H9 (cell line): ENCODE measurements at regions not wholly inside any gene's neighbourhood (a gene's known extent, or its start where the extent isn't known, plus 50 kb on each side); places are given as distances from the start of the nearest gene placed in this dataset.

Source experiments
- DNase-seq: peaks from one replicate; pipeline ENCODE4 v3.0.0-alpha.2; 2017
- H2AFZ ChIP-seq: one replicate; pipeline ENCODE4 v1.6.1; 2013; ENCODE audit warnings: mild to moderate bottlenecking, low read length, control low read depth, moderate library complexity
- H2AK5ac ChIP-seq: 2 replicates; pipeline ENCODE4 v1.6.1; 2013; ENCODE audit warnings: low read length, control low read depth, mixed read lengths; ENCODE audit not compliant: insufficient read length
- H2BK120ac ChIP-seq: one replicate; pipeline ENCODE4 v1.6.1; 2013; ENCODE audit warnings: low read depth, mild to moderate bottlenecking, low read length, control low read depth, inconsistent platforms; ENCODE audit not compliant: poor library complexity, severe bottlenecking
- H2BK12ac ChIP-seq: 2 replicates; pipeline ENCODE4 v1.6.1; 2013; ENCODE audit warnings: low read length, control low read depth, mixed read lengths, low read depth; ENCODE audit not compliant: insufficient read length
- H2BK15ac ChIP-seq: 2 replicates; pipeline ENCODE4 v1.6.1; 2013; ENCODE audit warnings: low read depth, low read length, control low read depth
- H2BK20ac ChIP-seq: one replicate; pipeline ENCODE4 v1.6.1; 2013; ENCODE audit warnings: low read depth, mild to moderate bottlenecking, low read length, control low read depth, inconsistent platforms; ENCODE audit not compliant: poor library complexity, severe bottlenecking
- H2BK5ac ChIP-seq: 2 replicates; pipeline ENCODE4 v1.6.1; 2013; ENCODE audit warnings: low read length, control low read depth, mixed read lengths; ENCODE audit not compliant: insufficient read length
- H3K14ac ChIP-seq: 2 replicates; pipeline ENCODE4 v1.6.1; 2013; ENCODE audit warnings: low read length, control low read depth; ENCODE audit not compliant: insufficient read depth
- H3K18ac ChIP-seq: 2 replicates; pipeline ENCODE4 v1.6.1; 2013; ENCODE audit warnings: low read depth, mild to moderate bottlenecking, mixed read lengths, low read length, control low read depth; ENCODE audit not compliant: insufficient read length
- H3K23ac ChIP-seq: 2 replicates; pipeline ENCODE4 v1.6.1; 2013; ENCODE audit warnings: low read length, control low read depth, mixed read lengths, low read depth; ENCODE audit not compliant: insufficient read length
- H3K23me2 ChIP-seq: 2 replicates; pipeline ENCODE4 v1.6.1; 2013; ENCODE audit warnings: low read depth, mild to moderate bottlenecking, mixed read lengths, low read length, control low read depth; ENCODE audit not compliant: insufficient read length, poor library complexity, severe bottlenecking
- H3K27ac ChIP-seq: 2 replicates; pipeline ENCODE4 v1.5.1; 2013; ENCODE audit warnings: low read length, control low read depth, mixed read lengths, low read depth; ENCODE audit not compliant: insufficient read length
- H3K27me3 ChIP-seq: 2 replicates; pipeline ENCODE4 v1.6.1; 2013; ENCODE audit warnings: low read length, control low read depth, inconsistent platforms; ENCODE audit not compliant: insufficient read depth
- H3K4ac ChIP-seq: 2 replicates; pipeline ENCODE4 v1.6.1; 2013; ENCODE audit warnings: low read depth, mild to moderate bottlenecking, control low read depth, inconsistent platforms, low read length, moderate library complexity
- H3K4me1 ChIP-seq: 2 replicates; pipeline ENCODE4 v1.6.1; 2013; ENCODE audit warnings: low read length, control low read depth, inconsistent platforms; ENCODE audit not compliant: insufficient read depth
- H3K4me2 ChIP-seq: 2 replicates; pipeline ENCODE4 v1.6.1; 2013; ENCODE audit warnings: low read length, control low read depth, mixed read lengths; ENCODE audit not compliant: insufficient read length, insufficient read depth
- H3K56ac ChIP-seq: 2 replicates; pipeline ENCODE4 v1.6.1; 2013; ENCODE audit warnings: low read depth, mild to moderate bottlenecking, mixed read lengths, low read length, control low read depth; ENCODE audit not compliant: insufficient read length
- H3K79me1 ChIP-seq: 2 replicates; pipeline ENCODE4 v1.6.1; 2013; ENCODE audit warnings: low read depth, mild to moderate bottlenecking, moderate library complexity, low read length, control low read depth, inconsistent platforms; ENCODE audit not compliant: insufficient read depth, poor library complexity, severe bottlenecking
- H3K79me2 ChIP-seq: 2 replicates; pipeline ENCODE4 v1.6.1; 2013; ENCODE audit warnings: low read length, control low read depth, inconsistent platforms; ENCODE audit not compliant: insufficient read depth
- H3K9ac ChIP-seq: 2 replicates; pipeline ENCODE4 v1.6.1; 2013; ENCODE audit warnings: low read length, control low read depth, mixed read lengths; ENCODE audit not compliant: insufficient read length; ENCODE audit errors: extremely low read depth
- H3K9me3 ChIP-seq: one replicate; pipeline ENCODE4 v1.6.1; 2013; ENCODE audit warnings: low read depth, low read length, inconsistent platforms; ENCODE audit not compliant: control insufficient read depth
- H3T11ph ChIP-seq: one replicate; pipeline ENCODE4 v1.6.1; 2013; ENCODE audit warnings: mild to moderate bottlenecking, low read length, control low read depth, inconsistent platforms
- H4K20me1 ChIP-seq: one replicate; pipeline ENCODE4 v1.6.1; 2013; ENCODE audit not compliant: control insufficient read depth, insufficient read length, insufficient read depth
- H4K5ac ChIP-seq: 2 replicates; pipeline ENCODE4 v1.6.1; 2013; ENCODE audit warnings: low read depth, mild to moderate bottlenecking, mixed read lengths, low read length, control low read depth; ENCODE audit not compliant: insufficient read length
- H4K8ac ChIP-seq: replicated peaks from 2 replicates; pipeline ENCODE4 v1.6.1; 2013; ENCODE audit warnings: low read length, control low read depth, mixed read lengths, low read depth; ENCODE audit not compliant: insufficient read length
- H4K91ac ChIP-seq: 2 replicates; pipeline ENCODE4 v1.6.1; 2013; ENCODE audit warnings: low read depth, mild to moderate bottlenecking, moderate library complexity, mixed read lengths, low read length, control low read depth; ENCODE audit not compliant: insufficient read length
- H3K27ac Mint-ChIP-seq, 3 experiments: 2 replicates in 2 of 3; 3 replicates in 1 of 3; pipeline ENCODE4 v1.8.0; 2020 to 2021; ENCODE audit warnings: mixed read lengths in 3 of 3, mild to moderate bottlenecking in 1 of 3, moderate library complexity in 1 of 3
- H3K27me3 Mint-ChIP-seq: 2 replicates; pipeline ENCODE4 v1.8.0; 2021; ENCODE audit warnings: low read depth, mild to moderate bottlenecking, moderate library complexity, mixed read lengths
- H3K36me3 Mint-ChIP-seq, 3 experiments: 2 replicates in 2 of 3; 3 replicates in 1 of 3; pipeline ENCODE4 v1.8.0; 2020 to 2021; ENCODE audit warnings: low read depth in 3 of 3, mixed read lengths in 3 of 3; ENCODE audit not compliant: insufficient read depth in 1 of 3
- H3K4me1 Mint-ChIP-seq, 2 experiments: 2 replicates each; pipeline ENCODE4 v1.8.0; 2020; ENCODE audit warnings: mixed read lengths in 2 of 2
- H3K4me3 Mint-ChIP-seq, 2 experiments: 2 replicates in 1 of 2; 3 replicates in 1 of 2; pipeline ENCODE4 v1.8.0; 2020 to 2021; ENCODE audit warnings: mild to moderate bottlenecking in 2 of 2, mixed read lengths in 2 of 2, moderate library complexity in 1 of 2
- H3K9me3 Mint-ChIP-seq, 2 experiments: 2 replicates in 1 of 2; 3 replicates in 1 of 2; pipeline ENCODE4 v1.8.0; 2020; ENCODE audit warnings: mild to moderate bottlenecking in 2 of 2, mixed read lengths in 2 of 2, moderate library complexity in 1 of 2
- CTCF ChIP-seq: fragments of 200-600 bp; sonication (generic); conservative IDR thresholded peaks from 3 replicates; pipeline ENCODE4 v1.8.0; 2021; ENCODE audit warnings: antibody characterized with exemption, mild to moderate bottlenecking
- WGBS: extraction: QIAGEN DNeasy Blood & Tissue Kit; methylation state at CpG from one replicate; pipeline ENCODE4 v1.1.7; 2013; ENCODE audit warnings: missing lambda C conversion rate, low lambda C conversion rate, mixed read lengths; ENCODE audit not compliant: insufficient read length; ENCODE audit errors: extremely low coverage; 5-methylcytosine and 5-hydroxymethylcytosine counted together

- H4K91ac ChIP-seq: no peak overlapping the region
- H2BK12ac ChIP-seq: no peak overlapping the region
- TF ChIP-seq CTCF: no peak
- Mint-ChIP-seq H3K4me1 (peaks cover 4 to 5% of the 10 kb centered on the region in 2 experiments; a peak in 3 of 4 replicates), H3K36me3 (no peaks in the 10 kb centered on the region; a peak in 1 of 7 replicates), H3K4me3 (no peak overlapping the region), H3K9me3 (no peaks in the 10 kb centered on the region), H3K27ac (no peak overlapping the region), H3K27me3 (no peaks in the 10 kb centered on the region)
- H3K14ac ChIP-seq: no peak overlapping the region
- no peak overlapping the region for H4K5ac ChIP-seq
- no peaks in the 10 kb centered on the region for H3K79me1 ChIP-seq
- no peak overlapping the region for H2BK20ac ChIP-seq
- no peaks in the 10 kb centered on the region for H3K27me3 ChIP-seq
- no peak overlapping the region for H3T11ph ChIP-seq
- H3K18ac ChIP-seq: no peak overlapping the region
- WGBS: no CpG with 5 or more reads among the region's 2 CpGs
- no peaks in the 10 kb centered on the region for H3K9me3 ChIP-seq
- no peak overlapping the region for H2AK5ac ChIP-seq
- H3K23me2 ChIP-seq: no peaks in the 10 kb centered on the region
- no peak overlapping the region for H3K9ac ChIP-seq
- H3K23ac ChIP-seq: no peak overlapping the region
- no peaks in the 10 kb centered on the region for H3K79me2 ChIP-seq
- H3K27ac ChIP-seq: no peak overlapping the region
- no peak for DNase-seq
- H2BK5ac ChIP-seq: no peak overlapping the region
- no peaks in the 10 kb centered on the region for H4K20me1 ChIP-seq
- H2BK15ac ChIP-seq: no peak overlapping the region
- no peak overlapping the region for H2BK120ac ChIP-seq
- H3K56ac ChIP-seq: no peak overlapping the region
- H3K4ac ChIP-seq: no peak overlapping the region
- no peak overlapping the region for H4K8ac ChIP-seq
- H3K4me2 ChIP-seq: no peak overlapping the region
- no peak overlapping the region for H2AFZ ChIP-seq
- H3K4me1 ChIP-seq: no peaks in the 10 kb centered on the region
These were observed 1193.0 kb upstream of the CITED2 start for GRCh38 chr6:140567466-140567865.
